WTC11 (cell line): ENCODE measurements at regions not wholly inside any gene's neighbourhood (a gene's known extent, or its start where the extent isn't known, plus 50 kb on each side); places are given as distances from the start of the nearest gene placed in this dataset.

ENCODE experiments used
- ATF1 ChIP-seq: sonication (generic); formaldehyde crosslinking; IDR thresholded peaks from 2 replicates; pipeline ENCODE4 v1.8.1; 2023; ENCODE audit warnings: mild to moderate bottlenecking, moderate library complexity, missing genetic modification reagents
- CTCF ChIP-seq: fragments of 200-600 bp; IDR thresholded peaks from 2 replicates; pipeline ENCODE4 v1.8.0; 2022; ENCODE audit warnings: antibody characterized with exemption
- E2F1 ChIP-seq: sonication (generic); formaldehyde crosslinking; IDR thresholded peaks from 2 replicates; pipeline ENCODE4 v1.8.0; 2022; ENCODE audit warnings: mild to moderate bottlenecking, missing genetic modification reagents
- E2F4 ChIP-seq: sonication (generic); formaldehyde crosslinking; IDR thresholded peaks from 2 replicates; pipeline ENCODE4 v1.8.1; 2022; ENCODE audit warnings: low read depth, mild to moderate bottlenecking, moderate library complexity, missing genetic modification reagents, borderline replicate concordance
- ETV6 ChIP-seq: sonication (generic); formaldehyde crosslinking; IDR thresholded peaks from 2 replicates; pipeline ENCODE4 v1.8.1; 2022; ENCODE audit warnings: mild to moderate bottlenecking, missing genetic modification reagents
- FOXP4 ChIP-seq: sonication (generic); formaldehyde crosslinking; IDR thresholded peaks from 2 replicates; pipeline ENCODE4 v1.8.0; 2022; ENCODE audit warnings: mild to moderate bottlenecking, missing genetic modification reagents
- MAX ChIP-seq: sonication (generic); formaldehyde crosslinking; IDR thresholded peaks from 2 replicates; pipeline ENCODE4 v1.8.0; 2022; ENCODE audit warnings: mild to moderate bottlenecking, missing genetic modification reagents
- TCF7 ChIP-seq: sonication (generic); formaldehyde crosslinking; IDR thresholded peaks from 2 replicates; pipeline ENCODE4 v1.8.0; 2022; ENCODE audit warnings: mild to moderate bottlenecking, low read depth, missing genetic modification reagents, moderate library complexity
- TEAD4 ChIP-seq: sonication (generic); formaldehyde crosslinking; IDR thresholded peaks from 2 replicates; pipeline ENCODE4 v1.8.0; 2022; ENCODE audit warnings: mild to moderate bottlenecking, missing genetic modification reagents
- ZBTB43 ChIP-seq: sonication (generic); formaldehyde crosslinking; IDR thresholded peaks from 2 replicates; pipeline ENCODE4 v1.8.1; 2023; ENCODE audit warnings: mild to moderate bottlenecking, missing genetic modification reagents
- ZNF263 ChIP-seq: sonication (generic); formaldehyde crosslinking; IDR thresholded peaks from 2 replicates; pipeline ENCODE4 v1.8.1; 2022; ENCODE audit warnings: low read depth, mild to moderate bottlenecking, moderate library complexity, missing genetic modification reagents
- ZNF396 ChIP-seq: fragments of 250-450 bp; sonication (Bioruptor Pico); IDR thresholded peaks from 2 replicates; pipeline ENCODE4 v1.8.0; 2021; ENCODE audit warnings: mild to moderate bottlenecking, moderate library complexity, borderline replicate concordance

- TF ChIP-seq TCF7 (no peak), CTCF (no peak), TEAD4 (CRISPR knock-in tag) (no peak), ZBTB43 (CRISPR knock-in tag) (no peak), FOXP4 (no peak), ATF1 (no peak), ZNF263 (CRISPR knock-in tag) (no peak), MAX (no peak), ETV6 (CRISPR knock-in tag) (no peak), E2F1 (CRISPR knock-in tag) (no peak), E2F4 (CRISPR knock-in tag) (no peak), ZNF396 (CRISPR knock-in tag) (no peak)
These were observed 128.6 kb upstream of the CHST9 start for GRCh38 chr18:27313678-27314077.
